NCI-H510A (cell line): ENCODE measurements at regions not wholly inside any gene's neighbourhood (a gene's known extent, or its start where the extent isn't known, plus 50 kb on each side); places are given as distances from the start of the nearest gene placed in this dataset.
"Not testable (repeated sequence)": the region's sequence is repeated elsewhere in the genome, so short reads cannot be mapped to it uniquely, and the experiment has no call there.

ENCODE experiments used
- DNase-seq: peaks from one replicate; lab custom pipeline; 2025; lab: John Stamatoyannopoulos, UW

- no peak for DNase-seq
These were observed 122.5 kb upstream of the GRIN3A start for GRCh38 chr9:101860920-101861319.

- DNase-seq: no peak
These were observed 121.2 kb upstream of the GRIN3A start for GRCh38 chr9:101859620-101860019.

- DNase-seq: no peak
These were observed 119.6 kb upstream of the GRIN3A start for GRCh38 chr9:101858026-101858425.

GRCh38 chr9:101849102-101849707 is 110.8 kb upstream of the GRIN3A start:
- no peak for DNase-seq

GRCh38 chr9:101848485-101848919 is 110.1 kb upstream of the GRIN3A start:
- DNase-seq: no peak

- no peak for DNase-seq
These were observed 107.7 kb upstream of the GRIN3A start for GRCh38 chr9:101846161-101846560.

- DNase-seq: no peak
These were observed 102.3 kb upstream of the GRIN3A start for GRCh38 chr9:101840694-101841188.

- not testable (repeated sequence) for DNase-seq
These were observed 100.5 kb upstream of the GRIN3A start for GRCh38 chr9:101838988-101839387.

GRCh38 chr9:101836021-101836420 is 97.6 kb upstream of the GRIN3A start:
- no peak for DNase-seq

GRCh38 chr9:101832486-101832885 is 94.0 kb upstream of the GRIN3A start:
- no peak for DNase-seq

- DNase-seq: not testable (repeated sequence)
These were observed 83.0 kb upstream of the GRIN3A start for GRCh38 chr9:101821450-101821849.

- DNase-seq: not testable (repeated sequence)
These were observed 82.5 kb upstream of the GRIN3A start for GRCh38 chr9:101820983-101821382.

GRCh38 chr9:101814064-101814463 is 75.6 kb upstream of the GRIN3A start:
- no peak for DNase-seq

GRCh38 chr9:101807879-101808278 is 69.4 kb upstream of the GRIN3A start:
- DNase-seq: not testable (repeated sequence)

GRCh38 chr9:101796044-101796443 is 57.6 kb upstream of the GRIN3A start:
- DNase-seq: no peak

GRCh38 chr9:101795147-101795546 is 56.7 kb upstream of the GRIN3A start:
- no peak for DNase-seq

- no peak for DNase-seq
These were observed 54.0 kb upstream of the GRIN3A start for GRCh38 chr9:101792475-101792874.

- DNase-seq: peak; percentile 13
These were observed 53.5 kb upstream of the GRIN3A start for GRCh38 chr9:101791938-101792337.

- DNase-seq: no peak
These were observed 53.1 kb upstream of the GRIN3A start for GRCh38 chr9:101791533-101791932.
